ENCODE measurements at regions not wholly inside any gene's neighbourhood (a gene's known extent, or its start where the extent isn't known, plus 50 kb on each side); places are given as distances from the start of the nearest gene placed in this dataset.

GRCh38 chr13:40429706-40430545 is 236.5 kb downstream of the FOXO1 start:
- Mint-ChIP-seq H3K27ac (ENCODE audit: low read depth) (no peak overlapping the region), H3K4me3 (no peak overlapping the region), H3K36me3 (ENCODE audit: insufficient read depth) (no peaks in the 10 kb centered on the region), H3K27me3 (no peaks in the 10 kb centered on the region), H3K4me1 (peaks cover 13% of the 10 kb centered on the region), H3K9me3 (no peaks in the 10 kb centered on the region)
- DNase-seq (ENCODE audit: low spot score in 2 of 2) (no peak), ATAC-seq (replicated peaks; ENCODE audit: extremely low read depth, poor library complexity, severe bottlenecking) (no peak)

GRCh38 chr13:40432018-40432978 is 234.1 kb downstream of the FOXO1 start:
- no peak overlapping the region for H3K27ac Mint-ChIP-seq (ENCODE audit: low read depth)
- no peak for ATAC-seq (replicated peaks; ENCODE audit: extremely low read depth, poor library complexity, severe bottlenecking)
- no peaks in the 10 kb centered on the region for H3K9me3 Mint-ChIP-seq
- H3K4me1 Mint-ChIP-seq = peaks cover 16% of the 10 kb centered on the region
- no peaks in the 10 kb centered on the region for H3K27me3 Mint-ChIP-seq
- H3K4me3 Mint-ChIP-seq = no peak overlapping the region
- DNase-seq (ENCODE audit: low spot score in 2 of 2) = no peak
- H3K36me3 Mint-ChIP-seq (ENCODE audit: insufficient read depth) = no peaks in the 10 kb centered on the region

GRCh38 chr13:40433001-40433400 is 233.4 kb downstream of the FOXO1 start:
- no peak for ATAC-seq (replicated peaks; ENCODE audit: extremely low read depth, poor library complexity, severe bottlenecking)
- no peak for DNase-seq (ENCODE audit: low spot score in 2 of 2)
- H3K27ac Mint-ChIP-seq (ENCODE audit: low read depth) = peak overlapping the region; percentile 74

DNA sequence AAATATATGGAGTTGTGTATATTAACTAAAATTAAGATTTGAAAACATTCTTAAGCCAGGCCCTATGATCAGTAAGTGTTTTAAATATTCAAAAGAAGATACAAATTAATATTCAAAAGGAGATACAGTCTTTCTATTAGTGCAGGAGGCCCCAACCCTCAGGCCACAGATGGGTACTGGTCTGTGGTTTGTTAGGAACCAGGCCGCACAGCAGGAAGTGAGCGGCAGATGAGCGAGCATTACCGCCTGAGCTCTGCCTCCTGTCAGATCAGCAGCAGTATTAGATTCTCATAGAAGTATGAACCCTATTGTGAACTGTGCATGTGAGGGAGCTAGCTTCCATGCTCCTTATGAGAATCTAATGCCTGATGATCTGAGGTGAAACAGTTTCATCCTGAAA is 232.9 kb downstream of the FOXO1 start:
- Mint-ChIP-seq H3K9me3 (no peaks in the 10 kb centered on the region), H3K27ac (ENCODE audit: low read depth) (peak overlapping the region; percentile 74), H3K4me3 (no peak overlapping the region), H3K4me1 (peaks cover 21% of the 10 kb centered on the region), H3K36me3 (ENCODE audit: insufficient read depth) (peaks cover under 1% of the 10 kb centered on the region), H3K27me3 (no peaks in the 10 kb centered on the region)
- peak in 1 of 2 donors; percentile 28 for DNase-seq (ENCODE audit: low spot score in 2 of 2)
- peak; percentile 85 for ATAC-seq (replicated peaks; ENCODE audit: extremely low read depth, poor library complexity, severe bottlenecking)

More at GRCh38 chr13:40433001-40433400, 233.4 kb downstream of the FOXO1 start:
- peaks cover 16% of the 10 kb centered on the region for H3K4me1 Mint-ChIP-seq
- no peak overlapping the region for H3K4me3 Mint-ChIP-seq
- H3K36me3 Mint-ChIP-seq (ENCODE audit: insufficient read depth) = no peaks in the 10 kb centered on the region
- no peaks in the 10 kb centered on the region for H3K27me3 Mint-ChIP-seq
- H3K9me3 Mint-ChIP-seq = no peaks in the 10 kb centered on the region

DNA sequence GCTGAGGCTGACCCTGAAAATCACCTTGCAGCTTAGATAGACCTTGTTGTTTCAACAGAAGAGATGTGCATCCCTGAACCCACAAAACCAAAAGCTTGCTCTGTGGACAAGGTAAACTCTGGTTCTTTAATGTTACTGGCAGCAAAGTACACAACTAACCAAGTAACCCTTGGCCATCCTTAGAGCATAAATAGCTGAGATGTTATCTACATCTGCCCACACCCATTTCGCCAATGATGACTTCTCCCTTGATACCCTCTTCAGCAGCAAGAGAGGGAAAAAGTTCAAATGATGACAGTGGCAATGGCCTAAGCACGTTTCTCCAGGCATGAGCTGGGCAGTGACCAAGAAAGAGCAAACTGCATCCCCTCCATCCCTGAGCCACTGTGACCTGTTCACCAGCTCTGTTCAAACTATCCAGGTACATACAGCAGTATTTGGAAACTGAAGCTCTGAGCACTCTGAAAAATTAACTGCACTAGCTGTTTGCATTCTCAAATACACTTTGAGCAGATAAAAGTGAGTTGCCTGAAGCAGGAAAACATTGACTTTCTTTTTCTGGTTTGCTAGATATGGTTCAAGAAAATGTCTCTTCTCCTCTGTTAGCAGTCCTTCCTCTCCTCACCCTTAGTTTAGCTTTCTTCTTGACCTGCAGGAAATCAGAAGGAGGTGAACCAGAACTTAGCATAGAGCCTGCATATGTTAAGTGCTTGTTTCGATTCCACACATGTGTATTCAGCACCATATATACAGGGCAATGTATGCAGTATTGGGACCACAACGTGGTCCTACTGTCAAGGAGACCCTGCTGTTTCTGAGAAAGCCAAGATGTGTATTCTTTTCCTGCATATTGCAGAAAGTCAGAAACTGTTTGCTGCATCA is 231.7 kb downstream of the FOXO1 start:
- no peaks in the 10 kb centered on the region for H3K27me3 Mint-ChIP-seq
- no peaks in the 10 kb centered on the region for H3K9me3 Mint-ChIP-seq
- ATAC-seq (replicated peaks; ENCODE audit: extremely low read depth, poor library complexity, severe bottlenecking) (no peak), DNase-seq (ENCODE audit: low spot score in 2 of 2) (no peak)
- H3K27ac Mint-ChIP-seq (ENCODE audit: low read depth) = no peak overlapping the region
- H3K4me3 Mint-ChIP-seq = peak overlapping the region; percentile 11
- H3K36me3 Mint-ChIP-seq (ENCODE audit: insufficient read depth) = peaks cover 1% of the 10 kb centered on the region
- H3K4me1 Mint-ChIP-seq = peaks cover 32% of the 10 kb centered on the region

DNA sequence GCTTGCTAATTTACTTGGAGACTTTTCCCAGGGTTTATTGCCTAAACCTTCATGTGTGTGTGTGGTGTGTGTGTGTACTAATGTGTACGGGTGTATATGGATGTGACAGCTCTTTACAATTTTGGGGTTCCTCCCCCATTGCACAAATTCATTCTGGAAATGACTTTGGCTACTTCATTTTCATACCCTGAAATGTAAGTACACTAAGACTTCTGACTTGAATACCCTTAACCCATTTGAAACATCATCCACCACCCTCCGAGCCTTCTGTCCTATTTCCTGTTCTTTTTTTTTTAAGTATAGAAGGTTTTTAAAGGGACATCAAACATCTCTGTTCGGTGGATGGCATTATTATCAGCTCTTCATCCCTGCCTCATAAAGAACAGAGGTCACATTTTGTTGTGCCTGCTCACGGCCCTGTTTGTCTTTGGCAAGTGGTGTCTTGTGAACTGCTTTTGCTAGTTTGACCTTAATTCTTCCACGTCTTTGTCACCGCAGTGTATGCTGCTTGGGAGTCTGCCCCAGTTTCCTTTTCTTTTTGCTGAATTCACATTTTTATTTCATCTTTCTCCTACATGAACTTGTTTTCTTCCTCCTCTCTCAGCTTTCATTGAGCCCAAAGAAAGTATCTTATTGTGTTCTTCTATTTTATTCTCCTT is 228.3 kb downstream of the FOXO1 start:
- no peak for DNase-seq (ENCODE audit: low spot score in 2 of 2)
- Mint-ChIP-seq H3K27ac (ENCODE audit: low read depth) (no peak overlapping the region), H3K36me3 (ENCODE audit: insufficient read depth) (peaks cover 1% of the 10 kb centered on the region), H3K4me3 (no peak overlapping the region), H3K27me3 (no peaks in the 10 kb centered on the region), H3K9me3 (no peaks in the 10 kb centered on the region), H3K4me1 (peaks cover 33% of the 10 kb centered on the region)
- ATAC-seq (replicated peaks; ENCODE audit: extremely low read depth, poor library complexity, severe bottlenecking) = no peak

- H3K9me3 Mint-ChIP-seq = no peaks in the 10 kb centered on the region
- ATAC-seq (replicated peaks; ENCODE audit: extremely low read depth, poor library complexity, severe bottlenecking) = no peak
- H3K27ac Mint-ChIP-seq (ENCODE audit: low read depth) = peak overlapping the region; percentile 20
- H3K4me3 Mint-ChIP-seq = peak overlapping the region; percentile 41
- DNase-seq (ENCODE audit: low spot score in 2 of 2) = no peak
- peaks cover 1% of the 10 kb centered on the region for H3K36me3 Mint-ChIP-seq (ENCODE audit: insufficient read depth)
- H3K27me3 Mint-ChIP-seq = no peaks in the 10 kb centered on the region
- H3K4me1 Mint-ChIP-seq = peaks cover 27% of the 10 kb centered on the region
Observed at GRCh38 chr13:40438999-40439797, 227.2 kb downstream of the FOXO1 start.

- H3K4me1 Mint-ChIP-seq = peaks cover 20% of the 10 kb centered on the region
- ATAC-seq (replicated peaks; ENCODE audit: extremely low read depth, poor library complexity, severe bottlenecking) (no peak), DNase-seq (ENCODE audit: low spot score in 2 of 2) (no peak)
- H3K27me3 Mint-ChIP-seq = no peaks in the 10 kb centered on the region
- H3K36me3 Mint-ChIP-seq (ENCODE audit: insufficient read depth) = peaks cover 1% of the 10 kb centered on the region
- H3K9me3 Mint-ChIP-seq = no peaks in the 10 kb centered on the region
- no peak overlapping the region for H3K4me3 Mint-ChIP-seq
- no peak overlapping the region for H3K27ac Mint-ChIP-seq (ENCODE audit: low read depth)
Observed at GRCh38 chr13:40439928-40440327, 226.5 kb downstream of the FOXO1 start.

DNA sequence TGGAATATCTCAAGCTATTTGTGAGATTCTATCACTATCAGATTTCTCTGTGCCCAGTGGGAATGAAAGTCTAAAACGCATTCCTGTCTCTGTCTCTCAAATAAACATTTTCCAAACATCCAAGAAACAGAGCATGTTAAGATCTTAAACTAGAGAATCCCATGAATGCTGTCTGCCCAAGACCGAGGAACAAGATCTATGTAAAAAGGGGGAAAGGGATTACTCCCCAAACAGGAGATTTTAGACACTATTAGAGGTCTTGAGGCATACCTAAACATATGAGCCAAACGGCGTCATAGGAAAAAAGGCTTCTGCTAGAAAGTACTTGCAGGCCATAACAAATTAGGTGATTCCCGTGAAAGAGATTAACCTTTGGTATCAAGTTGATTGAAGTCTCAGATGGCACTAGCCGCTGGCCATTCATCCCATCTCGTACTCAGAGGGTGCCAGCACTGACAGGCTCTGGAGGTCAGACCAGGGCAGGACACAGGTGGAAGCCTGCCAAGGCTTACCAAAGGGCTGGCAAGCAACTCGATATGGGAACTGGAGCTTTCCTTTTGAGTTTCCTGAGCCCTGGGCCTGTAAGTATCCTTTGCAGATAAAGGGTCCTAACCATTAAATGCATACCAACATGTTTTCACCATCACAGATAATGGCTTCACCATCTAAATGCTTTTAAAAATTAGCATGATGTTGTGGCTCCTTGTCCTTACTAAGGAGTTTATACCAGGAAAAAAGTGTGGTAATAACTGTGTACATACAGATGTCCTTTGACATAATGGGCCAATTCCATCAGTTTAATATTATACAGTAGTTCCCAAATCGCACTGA is 225.2 kb downstream of the FOXO1 start:
- no peak for ATAC-seq (replicated peaks; ENCODE audit: extremely low read depth, poor library complexity, severe bottlenecking)
- no peak overlapping the region for H3K27ac Mint-ChIP-seq (ENCODE audit: low read depth)
- H3K9me3 Mint-ChIP-seq = no peaks in the 10 kb centered on the region
- H3K4me1 Mint-ChIP-seq = peaks cover 26% of the 10 kb centered on the region
- peaks cover 1% of the 10 kb centered on the region for H3K36me3 Mint-ChIP-seq (ENCODE audit: insufficient read depth)
- H3K27me3 Mint-ChIP-seq = no peaks in the 10 kb centered on the region
- H3K4me3 Mint-ChIP-seq = no peak overlapping the region
- no peak for DNase-seq (ENCODE audit: low spot score in 2 of 2)

DNA sequence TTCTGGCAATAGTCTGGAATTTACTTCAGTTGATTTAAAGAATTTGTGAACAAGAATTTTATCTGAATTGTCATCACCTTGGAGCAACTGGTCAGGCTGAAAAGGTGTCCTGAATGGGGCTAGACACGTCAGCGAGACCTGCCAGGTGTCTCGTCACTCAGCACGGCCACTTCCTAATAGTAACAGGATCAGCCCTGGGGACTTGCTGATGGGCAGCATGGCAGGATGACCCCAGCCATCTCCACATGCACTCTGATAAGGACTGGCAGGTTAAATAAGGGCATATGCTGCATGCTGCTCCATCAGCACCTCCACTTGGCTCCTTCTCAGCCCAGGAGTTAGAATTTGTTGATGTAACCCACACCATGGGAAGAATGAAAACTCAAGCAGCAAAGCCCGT is 224.2 kb downstream of the FOXO1 start:
- H3K27me3 Mint-ChIP-seq = no peaks in the 10 kb centered on the region
- peaks cover 30% of the 10 kb centered on the region for H3K4me1 Mint-ChIP-seq
- no peak for DNase-seq (ENCODE audit: low spot score in 2 of 2)
- no peak overlapping the region for H3K27ac Mint-ChIP-seq (ENCODE audit: low read depth)
- H3K4me3 Mint-ChIP-seq = no peak overlapping the region
- peaks cover 1% of the 10 kb centered on the region for H3K36me3 Mint-ChIP-seq (ENCODE audit: insufficient read depth)
- no peak for ATAC-seq (replicated peaks; ENCODE audit: extremely low read depth, poor library complexity, severe bottlenecking)
- no peaks in the 10 kb centered on the region for H3K9me3 Mint-ChIP-seq

Data from central memory CD8-positive, alpha-beta T cell (primary cell).